H9 (cell line): ENCODE measurements at regions not wholly inside any gene's neighbourhood (a gene's known extent, or its start where the extent isn't known, plus 50 kb on each side); places are given as distances from the start of the nearest gene placed in this dataset.

Source experiments
- DNase-seq: peaks from one replicate; pipeline ENCODE4 v3.0.0-alpha.2; 2017
- H2AFZ ChIP-seq: one replicate; pipeline ENCODE4 v1.6.1; 2013; ENCODE audit warnings: mild to moderate bottlenecking, low read length, control low read depth, moderate library complexity
- H2AK5ac ChIP-seq: 2 replicates; pipeline ENCODE4 v1.6.1; 2013; ENCODE audit warnings: low read length, control low read depth, mixed read lengths; ENCODE audit not compliant: insufficient read length
- H2BK120ac ChIP-seq: one replicate; pipeline ENCODE4 v1.6.1; 2013; ENCODE audit warnings: low read depth, mild to moderate bottlenecking, low read length, control low read depth, inconsistent platforms; ENCODE audit not compliant: poor library complexity, severe bottlenecking
- H2BK12ac ChIP-seq: 2 replicates; pipeline ENCODE4 v1.6.1; 2013; ENCODE audit warnings: low read length, control low read depth, mixed read lengths, low read depth; ENCODE audit not compliant: insufficient read length
- H2BK15ac ChIP-seq: 2 replicates; pipeline ENCODE4 v1.6.1; 2013; ENCODE audit warnings: low read depth, low read length, control low read depth
- H2BK20ac ChIP-seq: one replicate; pipeline ENCODE4 v1.6.1; 2013; ENCODE audit warnings: low read depth, mild to moderate bottlenecking, low read length, control low read depth, inconsistent platforms; ENCODE audit not compliant: poor library complexity, severe bottlenecking
- H2BK5ac ChIP-seq: 2 replicates; pipeline ENCODE4 v1.6.1; 2013; ENCODE audit warnings: low read length, control low read depth, mixed read lengths; ENCODE audit not compliant: insufficient read length
- H3K14ac ChIP-seq: 2 replicates; pipeline ENCODE4 v1.6.1; 2013; ENCODE audit warnings: low read length, control low read depth; ENCODE audit not compliant: insufficient read depth
- H3K18ac ChIP-seq: 2 replicates; pipeline ENCODE4 v1.6.1; 2013; ENCODE audit warnings: low read depth, mild to moderate bottlenecking, mixed read lengths, low read length, control low read depth; ENCODE audit not compliant: insufficient read length
- H3K23ac ChIP-seq: 2 replicates; pipeline ENCODE4 v1.6.1; 2013; ENCODE audit warnings: low read length, control low read depth, mixed read lengths, low read depth; ENCODE audit not compliant: insufficient read length
- H3K23me2 ChIP-seq: 2 replicates; pipeline ENCODE4 v1.6.1; 2013; ENCODE audit warnings: low read depth, mild to moderate bottlenecking, mixed read lengths, low read length, control low read depth; ENCODE audit not compliant: insufficient read length, poor library complexity, severe bottlenecking
- H3K27ac ChIP-seq: 2 replicates; pipeline ENCODE4 v1.5.1; 2013; ENCODE audit warnings: low read length, control low read depth, mixed read lengths, low read depth; ENCODE audit not compliant: insufficient read length
- H3K27me3 ChIP-seq: 2 replicates; pipeline ENCODE4 v1.6.1; 2013; ENCODE audit warnings: low read length, control low read depth, inconsistent platforms; ENCODE audit not compliant: insufficient read depth
- H3K4ac ChIP-seq: 2 replicates; pipeline ENCODE4 v1.6.1; 2013; ENCODE audit warnings: low read depth, mild to moderate bottlenecking, control low read depth, inconsistent platforms, low read length, moderate library complexity
- H3K4me1 ChIP-seq: 2 replicates; pipeline ENCODE4 v1.6.1; 2013; ENCODE audit warnings: low read length, control low read depth, inconsistent platforms; ENCODE audit not compliant: insufficient read depth
- H3K4me2 ChIP-seq: 2 replicates; pipeline ENCODE4 v1.6.1; 2013; ENCODE audit warnings: low read length, control low read depth, mixed read lengths; ENCODE audit not compliant: insufficient read length, insufficient read depth
- H3K56ac ChIP-seq: 2 replicates; pipeline ENCODE4 v1.6.1; 2013; ENCODE audit warnings: low read depth, mild to moderate bottlenecking, mixed read lengths, low read length, control low read depth; ENCODE audit not compliant: insufficient read length
- H3K79me1 ChIP-seq: 2 replicates; pipeline ENCODE4 v1.6.1; 2013; ENCODE audit warnings: low read depth, mild to moderate bottlenecking, moderate library complexity, low read length, control low read depth, inconsistent platforms; ENCODE audit not compliant: insufficient read depth, poor library complexity, severe bottlenecking
- H3K79me2 ChIP-seq: 2 replicates; pipeline ENCODE4 v1.6.1; 2013; ENCODE audit warnings: low read length, control low read depth, inconsistent platforms; ENCODE audit not compliant: insufficient read depth
- H3K9ac ChIP-seq: 2 replicates; pipeline ENCODE4 v1.6.1; 2013; ENCODE audit warnings: low read length, control low read depth, mixed read lengths; ENCODE audit not compliant: insufficient read length; ENCODE audit errors: extremely low read depth
- H3K9me3 ChIP-seq: one replicate; pipeline ENCODE4 v1.6.1; 2013; ENCODE audit warnings: low read depth, low read length, inconsistent platforms; ENCODE audit not compliant: control insufficient read depth
- H3T11ph ChIP-seq: one replicate; pipeline ENCODE4 v1.6.1; 2013; ENCODE audit warnings: mild to moderate bottlenecking, low read length, control low read depth, inconsistent platforms
- H4K20me1 ChIP-seq: one replicate; pipeline ENCODE4 v1.6.1; 2013; ENCODE audit not compliant: control insufficient read depth, insufficient read length, insufficient read depth
- H4K5ac ChIP-seq: 2 replicates; pipeline ENCODE4 v1.6.1; 2013; ENCODE audit warnings: low read depth, mild to moderate bottlenecking, mixed read lengths, low read length, control low read depth; ENCODE audit not compliant: insufficient read length
- H4K8ac ChIP-seq: replicated peaks from 2 replicates; pipeline ENCODE4 v1.6.1; 2013; ENCODE audit warnings: low read length, control low read depth, mixed read lengths, low read depth; ENCODE audit not compliant: insufficient read length
- H4K91ac ChIP-seq: 2 replicates; pipeline ENCODE4 v1.6.1; 2013; ENCODE audit warnings: low read depth, mild to moderate bottlenecking, moderate library complexity, mixed read lengths, low read length, control low read depth; ENCODE audit not compliant: insufficient read length
- H3K27ac Mint-ChIP-seq, 3 experiments: 2 replicates in 2 of 3; 3 replicates in 1 of 3; pipeline ENCODE4 v1.8.0; 2020 to 2021; ENCODE audit warnings: mixed read lengths in 3 of 3, mild to moderate bottlenecking in 1 of 3, moderate library complexity in 1 of 3
- H3K27me3 Mint-ChIP-seq: 2 replicates; pipeline ENCODE4 v1.8.0; 2021; ENCODE audit warnings: low read depth, mild to moderate bottlenecking, moderate library complexity, mixed read lengths
- H3K36me3 Mint-ChIP-seq, 3 experiments: 2 replicates in 2 of 3; 3 replicates in 1 of 3; pipeline ENCODE4 v1.8.0; 2020 to 2021; ENCODE audit warnings: low read depth in 3 of 3, mixed read lengths in 3 of 3; ENCODE audit not compliant: insufficient read depth in 1 of 3
- H3K4me1 Mint-ChIP-seq, 2 experiments: 2 replicates each; pipeline ENCODE4 v1.8.0; 2020; ENCODE audit warnings: mixed read lengths in 2 of 2
- H3K4me3 Mint-ChIP-seq, 2 experiments: 2 replicates in 1 of 2; 3 replicates in 1 of 2; pipeline ENCODE4 v1.8.0; 2020 to 2021; ENCODE audit warnings: mild to moderate bottlenecking in 2 of 2, mixed read lengths in 2 of 2, moderate library complexity in 1 of 2
- H3K9me3 Mint-ChIP-seq, 2 experiments: 2 replicates in 1 of 2; 3 replicates in 1 of 2; pipeline ENCODE4 v1.8.0; 2020; ENCODE audit warnings: mild to moderate bottlenecking in 2 of 2, mixed read lengths in 2 of 2, moderate library complexity in 1 of 2
- CTCF ChIP-seq: fragments of 200-600 bp; sonication (generic); conservative IDR thresholded peaks from 3 replicates; pipeline ENCODE4 v1.8.0; 2021; ENCODE audit warnings: antibody characterized with exemption, mild to moderate bottlenecking

GRCh38 chr4:52317981-52318380 lies 266.9 kb downstream of the SPATA18 start:
- Histone ChIP-seq H3K27ac (no peak overlapping the region), H3K27me3 (no peaks in the 10 kb centered on the region), H3K14ac (no peak overlapping the region), H3K4me1 (peaks cover 2% of the 10 kb centered on the region; the same call in 1 of the 2 replicates), H2BK15ac (no peak overlapping the region), H2BK12ac (no peak overlapping the region), H3K9me3 (no peaks in the 10 kb centered on the region), H4K91ac (no peak overlapping the region), H2BK120ac (no peak overlapping the region), H3K79me2 (no peaks in the 10 kb centered on the region), H2AK5ac (no peak overlapping the region), H3K23ac (no peak overlapping the region), H4K8ac (no peak overlapping the region), H3K79me1 (no peaks in the 10 kb centered on the region), H4K5ac (no peak overlapping the region), H2BK5ac (no peak overlapping the region), H3T11ph (no peak overlapping the region), H3K9ac (no peak overlapping the region), H2AFZ (no peak overlapping the region), H3K4me2 (no peak overlapping the region), H3K18ac (no peak overlapping the region), H4K20me1 (no peaks in the 10 kb centered on the region), H3K23me2 (no peaks in the 10 kb centered on the region), H3K56ac (no peak overlapping the region), H2BK20ac (no peak overlapping the region), H3K4ac (no peak overlapping the region)
- peaks cover 0 to 2% (median 0%) of the 10 kb centered on the region in 3 experiments; a peak in 1 of 7 replicates for H3K36me3 Mint-ChIP-seq
- no peaks in the 10 kb centered on the region for H3K27me3 Mint-ChIP-seq
- no peak overlapping the region for H3K4me3 Mint-ChIP-seq
- H3K4me1 Mint-ChIP-seq: peaks cover 2% of the 10 kb centered on the region in 2 experiments; a peak in 2 of 4 replicates
- no peak for DNase-seq
- H3K9me3 Mint-ChIP-seq: peaks cover 7 to 9% of the 10 kb centered on the region in 2 experiments; a peak in 4 of 5 replicates
- no peak for TF ChIP-seq CTCF
- H3K27ac Mint-ChIP-seq: no peak overlapping the region
